Transverse colon (tissue), 4 donors: ENCODE measurements at regions not wholly inside any gene's neighbourhood (a gene's known extent, or its start where the extent isn't known, plus 50 kb on each side); places are given as distances from the start of the nearest gene placed in this dataset.

Source experiments
- DNase-seq: peaks from one replicate; pipeline ENCODE4 v3.0.0-alpha.2; 2019
- H3K27ac ChIP-seq, 4 donors: fragments of 200-600 bp; sonication (generic); 2 replicates each; pipeline ENCODE4 v1.5.1; 2016 to 2018; ENCODE audit warnings: inconsistent platforms in 4 of 4
- H3K27me3 ChIP-seq: fragments of 200-600 bp; sonication (generic); 2 replicates; pipeline ENCODE4 v1.5.1; 2017; ENCODE audit warnings: inconsistent platforms
- H3K36me3 ChIP-seq, 4 donors: fragments of 200-600 bp; sonication (generic); 2 replicates each; pipeline ENCODE4 v1.5.1; 2017 to 2019; ENCODE audit warnings: inconsistent platforms in 4 of 4
- H3K4me1 ChIP-seq, 4 donors: fragments of 200-600 bp; sonication (generic); 2 replicates each; pipeline ENCODE4 v1.5.1; 2017 to 2020; ENCODE audit warnings: inconsistent platforms in 4 of 4
- H3K4me3 ChIP-seq, 4 donors: fragments of 200-600 bp; sonication (generic); 1 replicate in 1 of 4; 2 replicates in 3 of 4; pipeline versions ENCODE4 v1.5.1 to v1.6.1; 2017 to 2019; ENCODE audit warnings: inconsistent platforms in 4 of 4
- H3K9me3 ChIP-seq, 2 donors: fragments of 200-600 bp; sonication (generic); 2 replicates each; pipeline ENCODE4 v1.5.1; 2017 to 2019; ENCODE audit warnings: inconsistent platforms in 2 of 2
- EP300 ChIP-seq: sonication (generic); formaldehyde crosslinking; IDR thresholded peaks from one replicate; pipeline ENCODE4 v1.6.1; 2017; ENCODE audit warnings: antibody characterized with exemption, low read depth
- POLR2A ChIP-seq: fragments of 450-650 bp; IDR thresholded peaks from one replicate; pipeline ENCODE4 v1.6.1; 2016; ENCODE audit warnings: antibody characterized with exemption, mild to moderate bottlenecking, moderate library complexity
- POLR2AphosphoS5 ChIP-seq, 3 donors: sonication (generic); formaldehyde crosslinking; IDR thresholded peaks; one replicate each; pipeline ENCODE4 v1.6.1; 2016; ENCODE audit warnings: antibody characterized with exemption in 3 of 3
- WGBS, 2 donors: methylation state at CpG; one replicate each; pipeline ENCODE4 v1.1.5; 2018; ENCODE audit warnings: low coverage in 1 of 2; 5-methylcytosine and 5-hydroxymethylcytosine counted together
- in situ Hi-C, 4 donors: fragments of 200-750 bp; cut with MboI; loops; one replicate each; pipeline versions ENCODE4 v1.15.0 to v1.15.1; 2017; ENCODE audit warnings: low sequenced_read_pairs in 3 of 4, low pct_ligation_motif_present in 1 of 4, low pct_unique_long_range_greater_than_20kb in 1 of 4
- intact Hi-C: fragments of 100-400 bp; cut with DNase I; formaldehyde crosslinking; loops from one replicate; pipeline ENCODE4 v1.15.1; 2023; ENCODE audit warnings: low total_unique reads
- TF ChIP-seq, protein P1 (sequence below), 5 experiments: fragments of 200-600 bp in 3 of 5; fragments of 450-650 bp in 2 of 5; sonication (generic) in 3 of 5; IDR thresholded peaks; 1 replicate in 2 of 5; 2 replicates in 3 of 5; pipeline ENCODE4 v1.5.1; 2016 to 2017; ENCODE audit warnings: antibody characterized with exemption in 5 of 5, inconsistent platforms in 3 of 5, mild to moderate bottlenecking in 2 of 5, moderate library complexity in 1 of 5

DNA sequence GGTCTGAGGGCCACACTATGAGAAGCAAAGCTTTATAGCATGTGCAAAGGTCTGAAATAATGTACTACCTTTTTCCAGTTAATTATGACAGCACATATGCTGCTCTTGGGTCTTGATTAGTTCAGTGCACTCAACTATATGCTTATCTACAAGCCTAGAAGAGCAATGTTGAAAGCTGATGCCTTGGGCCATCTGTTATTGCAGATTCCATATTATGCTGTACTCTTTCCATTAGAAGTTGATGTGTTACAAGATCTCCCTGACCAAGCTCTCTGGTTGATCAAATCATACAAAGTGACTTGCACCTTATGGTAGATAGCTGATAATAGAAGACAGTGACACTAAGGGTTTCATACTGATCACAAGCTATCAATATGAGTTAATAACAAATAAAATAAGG lies 327.3 kb downstream of the FRK start:
- TF ChIP-seq POLR2AphosphoS5 (IDR thresholded peaks at IDR 0.05) (no peak), POLR2A (no peak), EP300 (no peak)
- intact Hi-C loops = no loop called here
- Histone ChIP-seq H3K9me3 (no peaks in the 10 kb centered on the region), H3K27ac (no peak overlapping the region), H3K36me3 (no peaks in the 10 kb centered on the region), H3K4me1 (no peaks in the 10 kb centered on the region), H3K27me3 (no peaks in the 10 kb centered on the region), H3K4me3 (no peak overlapping the region)
- no peak for DNase-seq
- in situ Hi-C loops = no loop called here

DNA sequence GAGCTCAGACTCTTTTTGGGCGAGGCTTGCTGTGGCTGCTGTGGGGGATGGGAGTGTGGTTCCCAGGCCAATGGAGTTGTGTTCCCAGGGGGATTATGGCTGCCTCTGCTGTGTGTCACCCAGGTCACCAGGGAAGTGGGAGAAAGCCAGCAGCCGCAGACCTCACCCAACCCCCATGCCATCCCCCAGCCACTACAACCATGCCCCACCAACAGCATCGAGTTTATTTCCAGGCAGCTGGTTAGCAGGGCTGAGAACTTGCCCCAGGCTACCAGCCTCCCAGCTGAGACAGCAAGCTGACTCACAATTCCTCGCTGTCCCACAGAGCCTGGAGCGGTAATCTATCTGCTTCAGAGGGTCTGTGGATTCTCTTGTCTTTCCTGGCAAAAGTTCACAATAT lies 331.7 kb downstream of the FRK start:
- 33 to 83% methylated on average over 1 to 5 of the region's 5 CpGs for WGBS, 2 donors
- H3K27me3 ChIP-seq = no peaks in the 10 kb centered on the region
- H3K9me3 ChIP-seq = no peaks in the 10 kb centered on the region
- H3K4me3 ChIP-seq = no peak overlapping the region
- no peak for DNase-seq
- H3K4me1 ChIP-seq = no peaks in the 10 kb centered on the region
- no peak overlapping the region for H3K27ac ChIP-seq
- in situ Hi-C loops (no loop called here), intact Hi-C loops (no loop called here)
- no peak for TF ChIP-seq POLR2A
- no peak for TF ChIP-seq POLR2AphosphoS5 (IDR thresholded peaks at IDR 0.05)
- TF ChIP-seq EP300 = no peak
- TF ChIP-seq, protein P1, sequence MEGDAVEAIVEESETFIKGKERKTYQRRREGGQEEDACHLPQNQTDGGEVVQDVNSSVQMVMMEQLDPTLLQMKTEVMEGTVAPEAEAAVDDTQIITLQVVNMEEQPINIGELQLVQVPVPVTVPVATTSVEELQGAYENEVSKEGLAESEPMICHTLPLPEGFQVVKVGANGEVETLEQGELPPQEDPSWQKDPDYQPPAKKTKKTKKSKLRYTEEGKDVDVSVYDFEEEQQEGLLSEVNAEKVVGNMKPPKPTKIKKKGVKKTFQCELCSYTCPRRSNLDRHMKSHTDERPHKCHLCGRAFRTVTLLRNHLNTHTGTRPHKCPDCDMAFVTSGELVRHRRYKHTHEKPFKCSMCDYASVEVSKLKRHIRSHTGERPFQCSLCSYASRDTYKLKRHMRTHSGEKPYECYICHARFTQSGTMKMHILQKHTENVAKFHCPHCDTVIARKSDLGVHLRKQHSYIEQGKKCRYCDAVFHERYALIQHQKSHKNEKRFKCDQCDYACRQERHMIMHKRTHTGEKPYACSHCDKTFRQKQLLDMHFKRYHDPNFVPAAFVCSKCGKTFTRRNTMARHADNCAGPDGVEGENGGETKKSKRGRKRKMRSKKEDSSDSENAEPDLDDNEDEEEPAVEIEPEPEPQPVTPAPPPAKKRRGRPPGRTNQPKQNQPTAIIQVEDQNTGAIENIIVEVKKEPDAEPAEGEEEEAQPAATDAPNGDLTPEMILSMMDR (IDR thresholded peaks at IDR 0.05) = no peak
- H3K36me3 ChIP-seq = no peaks in the 10 kb centered on the region

DNA sequence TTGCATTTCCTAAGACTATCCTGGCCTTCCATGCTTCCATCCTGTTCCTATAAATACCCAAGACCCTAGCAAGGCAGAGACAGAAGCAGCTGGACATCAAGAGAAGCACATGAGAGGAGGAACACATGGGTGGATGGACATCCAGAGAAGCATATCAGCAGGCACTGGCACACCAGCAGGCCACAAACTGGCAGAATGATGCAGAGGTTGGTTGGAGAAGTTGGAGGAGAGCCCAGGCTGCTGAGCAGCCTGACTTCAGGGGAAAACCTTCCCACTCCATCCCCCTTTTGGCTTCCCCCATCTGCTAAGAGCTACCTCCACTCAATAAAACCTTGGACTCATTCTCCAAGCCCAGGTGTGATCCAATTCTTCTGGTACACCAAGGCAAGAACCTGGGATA lies 332.5 kb downstream of the FRK start:
- Histone ChIP-seq H3K4me3 (no peak overlapping the region), H3K27me3 (no peaks in the 10 kb centered on the region), H3K4me1 (no peaks in the 10 kb centered on the region), H3K27ac (no peak overlapping the region), H3K9me3 (no peaks in the 10 kb centered on the region), H3K36me3 (no peaks in the 10 kb centered on the region)
- TF ChIP-seq, protein P1 (IDR thresholded peaks at IDR 0.05) = no peak
- TF ChIP-seq POLR2A (no peak), EP300 (no peak), POLR2AphosphoS5 (IDR thresholded peaks at IDR 0.05) (no peak)
- in situ Hi-C loops = no loop called here
- DNase-seq = no peak
- intact Hi-C loops = no loop called here

DNA sequence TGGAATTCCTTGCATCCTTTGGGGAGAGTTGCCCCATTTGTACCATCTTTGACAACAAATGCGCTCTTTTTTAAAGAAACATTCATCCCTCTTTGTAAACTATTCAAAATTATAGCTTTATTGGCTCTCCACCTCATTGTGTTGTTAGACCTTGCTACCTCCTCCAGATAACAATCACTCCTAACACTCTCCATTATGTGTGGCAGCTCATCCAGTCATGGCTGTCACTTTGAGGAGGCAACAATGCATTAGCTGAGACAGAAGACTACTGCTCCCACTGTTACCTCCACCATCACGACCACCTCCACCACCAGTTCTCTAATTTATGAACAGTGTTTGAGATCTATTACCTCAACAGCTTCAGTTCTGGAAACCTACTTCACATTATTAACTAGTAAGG lies 339.1 kb downstream of the FRK start:
- no peak overlapping the region for H3K4me3 ChIP-seq
- in situ Hi-C loops = no loop called here
- no peaks in the 10 kb centered on the region for H3K9me3 ChIP-seq
- TF ChIP-seq, protein P1 (IDR thresholded peaks at IDR 0.05) = no peak
- TF ChIP-seq EP300 = no peak
- TF ChIP-seq POLR2AphosphoS5 (IDR thresholded peaks at IDR 0.05) = no peak
- TF ChIP-seq POLR2A = no peak
- H3K36me3 ChIP-seq = no peaks in the 10 kb centered on the region
- intact Hi-C loops = no loop called here
- H3K4me1 ChIP-seq = no peaks in the 10 kb centered on the region
- 61 to 100% methylated on average over 1 to 2 of the region's 2 CpGs for WGBS, 2 donors
- no peak overlapping the region for H3K27ac ChIP-seq
- no peak for DNase-seq
- H3K27me3 ChIP-seq = no peaks in the 10 kb centered on the region

DNA sequence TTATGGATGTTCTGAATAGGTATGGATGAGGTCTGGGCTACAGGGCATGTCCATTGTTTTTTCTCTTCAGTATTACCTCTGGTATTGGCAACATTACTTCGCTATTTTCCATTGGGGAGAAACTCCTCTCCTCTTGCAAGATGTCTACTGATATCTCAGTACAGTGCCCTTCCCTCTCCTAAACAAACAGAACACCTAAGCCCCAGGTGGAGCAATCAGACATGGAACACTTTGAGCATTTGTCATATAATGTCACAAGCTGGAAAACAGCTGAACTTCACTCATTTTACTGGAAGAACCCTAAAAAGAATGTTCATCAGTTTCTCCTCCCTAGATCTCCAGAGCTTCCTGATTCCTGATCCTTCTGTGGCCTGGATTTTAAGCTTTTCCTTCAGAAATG lies 339.8 kb downstream of the FRK start:
- 87 to 90% methylated on average over 1 of the region's 1 CpG for WGBS, 2 donors
- Histone ChIP-seq H3K36me3 (no peaks in the 10 kb centered on the region), H3K9me3 (no peaks in the 10 kb centered on the region), H3K4me3 (no peak overlapping the region), H3K4me1 (no peaks in the 10 kb centered on the region), H3K27me3 (no peaks in the 10 kb centered on the region), H3K27ac (no peak overlapping the region)
- TF ChIP-seq POLR2AphosphoS5 (IDR thresholded peaks at IDR 0.05) (no peak), EP300 (no peak), POLR2A (no peak)
- TF ChIP-seq, protein P1 (IDR thresholded peaks at IDR 0.05) = no peak
- intact Hi-C loops = no loop called here
- in situ Hi-C loops = no loop called here
- no peak for DNase-seq
